GM12865 (cell line): ENCODE measurements at regions not wholly inside any gene's neighbourhood (a gene's known extent, or its start where the extent isn't known, plus 50 kb on each side); places are given as distances from the start of the nearest gene placed in this dataset.

Source experiments
- DNase-seq: peaks from one replicate; pipeline ENCODE4 v3.0.0; 2010; ENCODE audit warnings: low read depth
- H3K4me3 ChIP-seq: 2 replicates; pipeline ENCODE4 v1.5.1; 2011; ENCODE audit warnings: mild to moderate bottlenecking, low read depth, low read length, control low read depth
- CTCF ChIP-seq: IDR thresholded peaks from 2 replicates; pipeline ENCODE4 v1.5.1; 2011; ENCODE audit warnings: low read length, control low read depth, low read depth, inconsistent platforms; ENCODE audit not compliant: insufficient read depth; ENCODE audit errors: missing control alignments

GRCh38 chr2:146918280-146918679 lies 926.5 kb upstream of the ACVR2A start:
- TF ChIP-seq CTCF = no peak
- DNase-seq = no peak
- no peak overlapping the region for H3K4me3 ChIP-seq

GRCh38 chr2:146917431-146918042 lies 927.3 kb upstream of the ACVR2A start:
- DNase-seq = peak; percentile 18
- no peak for TF ChIP-seq CTCF
- H3K4me3 ChIP-seq = no peak overlapping the region

- TF ChIP-seq CTCF = no peak
- H3K4me3 ChIP-seq = no peak overlapping the region
Observed at GRCh38 chr2:146916914-146917313, 927.9 kb upstream of the ACVR2A start.

GRCh38 chr2:146913476-146913875 lies 931.4 kb upstream of the ACVR2A start:
- TF ChIP-seq CTCF = no peak
- H3K4me3 ChIP-seq = no peak overlapping the region
- no peak for DNase-seq

More at GRCh38 chr2:146916914-146917313, 927.9 kb upstream of the ACVR2A start:
- no peak for DNase-seq

- H3K4me3 ChIP-seq = no peak overlapping the region
- no peak for DNase-seq
- TF ChIP-seq CTCF = no peak
Observed at GRCh38 chr2:146912536-146912935, 932.3 kb upstream of the ACVR2A start.

GRCh38 chr2:146908776-146909175 lies 936.1 kb upstream of the ACVR2A start:
- DNase-seq = no peak
- no peak for TF ChIP-seq CTCF
- H3K4me3 ChIP-seq = no peak overlapping the region

GRCh38 chr2:146898083-146898482 lies 946.7 kb upstream of the ACVR2A start:
- no peak overlapping the region for H3K4me3 ChIP-seq
- DNase-seq = no peak
- TF ChIP-seq CTCF = no peak
